Naive thymus-derived CD4-positive, alpha-beta T cell (primary cell): ENCODE measurements at regions not wholly inside any gene's neighbourhood (a gene's known extent, or its start where the extent isn't known, plus 50 kb on each side); places are given as distances from the start of the nearest gene placed in this dataset.

Source experiments
- ATAC-seq: fragments of 150-1000 bp; cut with Tn5 transposase; 2 replicates; pipeline ENCODE4 v1.10.0; 2021; ENCODE audit warnings: mild to moderate bottlenecking, moderate library complexity
- CTCF ChIA-PET: fragments of 350-600 bp; sonication (Branson Sonifier 250); formaldehyde crosslinking; loops from one replicate; lab custom pipeline; 2021; ENCODE audit warnings: antibody characterized with exemption; lab: Charles Lee
- POLR2A ChIA-PET: fragments of 350-600 bp; sonication (Branson Sonifier 250); formaldehyde crosslinking; loops from one replicate; lab custom pipeline; 2021; ENCODE audit warnings: antibody characterized with exemption, inconsistent platforms; lab: Charles Lee
- DNase-seq, 9 donors: peaks; one replicate each; pipeline versions ENCODE4 v3.0.0 to v3.0.0-alpha.2; 2020 to 2022; ENCODE audit warnings: mixed read lengths in 1 of 9
- H3K27ac ChIP-seq: one replicate; pipeline ENCODE4 v1.7.0; 2013; ENCODE audit warnings: mild to moderate bottlenecking, low read depth, low read length, moderate library complexity
- H3K27me3 ChIP-seq, 2 donors: one replicate each; pipeline ENCODE4 v1.7.0; 2013; ENCODE audit warnings: low read length in 2 of 2, mild to moderate bottlenecking in 2 of 2, moderate library complexity in 2 of 2; ENCODE audit not compliant: control insufficient read depth in 2 of 2, insufficient read depth in 2 of 2
- H3K36me3 ChIP-seq, 3 experiments: 1 replicate in 2 of 3; 2 replicates in 1 of 3; pipeline ENCODE4 v1.7.0; 2013; ENCODE audit warnings: low read length in 3 of 3, mild to moderate bottlenecking in 3 of 3, moderate library complexity in 1 of 3; ENCODE audit not compliant: insufficient read depth in 3 of 3, control insufficient read depth in 2 of 3
- H3K4me1 ChIP-seq, 2 donors: one replicate each; pipeline ENCODE4 v1.7.0; 2013; ENCODE audit warnings: low read length in 2 of 2, mild to moderate bottlenecking in 2 of 2, moderate library complexity in 1 of 2; ENCODE audit not compliant: control insufficient read depth in 2 of 2, insufficient read depth in 2 of 2
- H3K4me3 ChIP-seq: 2 replicates; pipeline ENCODE4 v1.7.0; 2013; ENCODE audit warnings: mild to moderate bottlenecking, low read length
- H3K9me3 ChIP-seq, 3 experiments: 1 replicate in 2 of 3; 2 replicates in 1 of 3; pipeline ENCODE4 v1.7.0; 2013; ENCODE audit warnings: low read length in 3 of 3; ENCODE audit not compliant: control insufficient read depth in 2 of 3
- H3K27ac Mint-ChIP-seq, 9 donors: one replicate each; pipeline ENCODE4 v1.8.0; 2020 to 2022; ENCODE audit warnings: mixed read lengths in 9 of 9, mild to moderate bottlenecking in 8 of 9, moderate library complexity in 5 of 9, inconsistent platforms in 2 of 9
- H3K27me3 Mint-ChIP-seq, 5 donors: one replicate each; pipeline ENCODE4 v1.8.0; 2021 to 2022; ENCODE audit warnings: mixed read lengths in 5 of 5, mild to moderate bottlenecking in 1 of 5
- H3K36me3 Mint-ChIP-seq, 5 donors: one replicate each; pipeline ENCODE4 v1.8.0; 2020 to 2022; ENCODE audit warnings: mixed read lengths in 5 of 5, mild to moderate bottlenecking in 3 of 5, inconsistent platforms in 1 of 5
- H3K4me1 Mint-ChIP-seq, 7 donors: one replicate each; pipeline ENCODE4 v1.8.0; 2020 to 2022; ENCODE audit warnings: mixed read lengths in 7 of 7, mild to moderate bottlenecking in 3 of 7, inconsistent platforms in 1 of 7
- H3K4me3 Mint-ChIP-seq, 10 donors: one replicate each; pipeline ENCODE4 v1.8.0; 2020 to 2022; ENCODE audit warnings: mild to moderate bottlenecking in 10 of 10, mixed read lengths in 10 of 10, moderate library complexity in 6 of 10, inconsistent platforms in 2 of 10
- H3K9me3 Mint-ChIP-seq, 11 donors: one replicate each; pipeline ENCODE4 v1.8.0; 2020 to 2022; ENCODE audit warnings: mixed read lengths in 11 of 11, mild to moderate bottlenecking in 4 of 11, inconsistent platforms in 1 of 11, moderate library complexity in 1 of 11
- intact Hi-C, 2 donors: fragments of 100-400 bp; cut with micrococcal nuclease; formaldehyde crosslinking; loops; one replicate each; pipeline ENCODE4 v1.15.1; 2023

DNA sequence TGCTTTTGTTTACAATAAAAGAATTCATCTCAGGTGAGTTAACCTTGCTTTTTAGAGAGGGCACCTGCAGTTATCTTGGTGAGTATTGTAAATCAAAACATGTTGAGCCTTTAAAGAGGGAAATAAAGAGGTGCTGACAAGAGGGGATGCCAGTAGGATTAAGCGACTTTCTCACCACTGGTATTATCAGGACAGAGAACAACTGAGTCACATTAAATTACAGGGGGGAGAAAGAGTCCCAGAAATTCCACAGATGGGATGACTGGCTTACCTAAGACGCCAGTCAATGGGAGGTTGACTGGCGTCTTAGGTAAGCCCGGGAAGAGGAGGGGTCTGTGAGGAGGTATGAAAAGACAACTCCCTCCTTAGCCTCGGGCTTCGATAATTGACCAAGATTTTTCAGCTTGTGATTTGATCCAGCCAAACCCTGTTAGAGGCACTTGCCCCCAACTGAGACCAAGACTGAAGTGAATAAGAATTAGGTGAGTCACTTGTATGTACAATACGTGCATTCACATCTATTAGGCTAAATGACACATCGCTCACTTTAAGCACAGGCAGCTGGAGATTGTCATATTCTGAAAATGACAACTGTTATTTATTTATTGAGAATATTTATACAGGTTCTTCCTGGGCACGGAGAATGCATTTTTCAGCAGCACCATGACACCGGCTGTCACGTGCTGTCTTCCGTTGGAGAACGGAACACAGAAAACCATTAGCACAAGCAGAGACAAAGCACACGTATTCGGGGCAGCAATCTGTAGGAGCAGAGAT lies 117.6 kb downstream of the SEM1 start:
- Histone ChIP-seq H3K27me3 (no peaks in the 10 kb centered on the region), H3K27ac (no peak overlapping the region), H3K4me3 (no peak overlapping the region), H3K9me3 (no peaks in the 10 kb centered on the region), H3K4me1 (no peaks in the 10 kb centered on the region), H3K36me3 (no peaks in the 10 kb centered on the region)
- H3K4me3 Mint-ChIP-seq, result no peak overlapping the region
- ChIA-PET POLR2A (no interaction called here), CTCF (no interaction called here)
- no peaks in the 10 kb centered on the region for H3K4me1 Mint-ChIP-seq
- peaks cover 0 to 3% (median 0%) of the 10 kb centered on the region in 5 donors for H3K36me3 Mint-ChIP-seq
- intact Hi-C loops, result no loop called here
- no peak overlapping the region for H3K27ac Mint-ChIP-seq
- ATAC-seq (no peak), DNase-seq (no peak)
- peaks cover 21 to 31% (median 27%) of the 10 kb centered on the region in 5 donors for H3K27me3 Mint-ChIP-seq
- peaks cover 0 to 1% (median 0%) of the 10 kb centered on the region in 11 donors for H3K9me3 Mint-ChIP-seq

DNA sequence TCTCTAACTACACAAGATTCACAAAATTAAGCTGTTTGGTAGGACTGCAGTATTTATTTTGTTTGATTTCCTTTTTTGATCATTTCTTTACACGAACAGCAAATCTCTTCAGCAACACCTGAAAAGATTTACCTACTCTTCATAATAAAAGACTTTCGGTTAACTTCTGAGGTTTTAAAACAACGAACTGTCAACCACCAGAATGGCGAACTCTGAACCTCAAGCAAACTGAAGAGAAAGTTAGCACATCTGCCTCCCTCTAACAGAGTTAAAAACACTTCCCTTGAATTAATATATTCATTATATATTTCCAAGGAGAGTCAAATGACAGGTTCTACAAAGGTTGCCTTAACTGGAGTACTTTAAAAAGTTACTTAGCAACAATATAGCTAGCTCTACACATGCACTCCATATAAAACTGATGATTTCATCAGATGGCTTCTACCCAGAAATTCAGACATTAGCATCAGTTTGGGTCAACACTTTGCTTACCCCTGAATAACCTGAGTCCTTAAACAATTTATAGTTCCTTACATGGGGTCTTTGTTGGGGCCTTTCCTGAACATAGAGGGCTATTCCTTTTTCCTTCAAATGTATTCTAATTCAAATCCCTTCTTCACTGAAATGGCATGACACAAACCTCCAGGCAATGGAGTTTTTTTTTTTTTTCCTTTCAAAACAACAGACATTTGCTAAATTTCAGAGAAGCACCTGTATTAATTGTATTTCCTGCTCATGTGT lies 118.3 kb downstream of the SEM1 start:
- Mint-ChIP-seq H3K36me3 (peaks cover 0 to 3% (median 0%) of the 10 kb centered on the region in 5 donors), H3K4me3 (no peak overlapping the region), H3K27me3 (peaks cover 19 to 33% (median 26%) of the 10 kb centered on the region in 5 donors), H3K9me3 (peaks cover 0 to 1% (median 0%) of the 10 kb centered on the region in 11 donors), H3K4me1 (no peaks in the 10 kb centered on the region), H3K27ac (no peak overlapping the region)
- DNase-seq (no peak), ATAC-seq (no peak)
- Histone ChIP-seq H3K36me3 (no peaks in the 10 kb centered on the region), H3K27ac (no peak overlapping the region), H3K27me3 (no peaks in the 10 kb centered on the region), H3K4me3 (no peak overlapping the region), H3K4me1 (no peaks in the 10 kb centered on the region), H3K9me3 (no peaks in the 10 kb centered on the region)
- intact Hi-C loops, result no loop called here
- CTCF ChIA-PET, result no interaction called here
- POLR2A ChIA-PET, result no interaction called here

GRCh38 chr7:96589038-96589437 lies 120.6 kb downstream of the SEM1 start:
- Histone ChIP-seq H3K27me3 (no peaks in the 10 kb centered on the region), H3K27ac (no peak overlapping the region), H3K4me1 (no peaks in the 10 kb centered on the region), H3K9me3 (no peaks in the 10 kb centered on the region), H3K4me3 (no peak overlapping the region), H3K36me3 (no peaks in the 10 kb centered on the region)
- intact Hi-C loops, result no loop called here
- H3K27me3 Mint-ChIP-seq, result peaks cover 14 to 37% (median 22%) of the 10 kb centered on the region in 5 donors
- peaks cover 0 to 3% (median 0%) of the 10 kb centered on the region in 5 donors for H3K36me3 Mint-ChIP-seq
- POLR2A ChIA-PET, result no interaction called here
- CTCF ChIA-PET, result no interaction called here
- no peak for ATAC-seq
- no peak for DNase-seq
- no peak overlapping the region for H3K27ac Mint-ChIP-seq
- peaks cover 0 to 8% (median 1%) of the 10 kb centered on the region in 11 donors for H3K9me3 Mint-ChIP-seq
- no peaks in the 10 kb centered on the region for H3K4me1 Mint-ChIP-seq
- no peak overlapping the region for H3K4me3 Mint-ChIP-seq

GRCh38 chr7:96579119-96579518 lies 130.5 kb downstream of the SEM1 start:
- intact Hi-C loops, result no loop called here
- peaks cover 4 to 28% (median 7%) of the 10 kb centered on the region in 5 donors for H3K27me3 Mint-ChIP-seq
- peaks cover 0 to 4% (median 0%) of the 10 kb centered on the region in 5 donors for H3K36me3 Mint-ChIP-seq
- no peak overlapping the region for H3K4me3 Mint-ChIP-seq
- Histone ChIP-seq H3K9me3 (no peaks in the 10 kb centered on the region), H3K4me1 (no peaks in the 10 kb centered on the region), H3K36me3 (no peaks in the 10 kb centered on the region), H3K27ac (no peak overlapping the region), H3K4me3 (no peak overlapping the region), H3K27me3 (peaks cover 0 to 3% of the 10 kb centered on the region in 2 donors)
- ATAC-seq, result no peak
- ChIA-PET CTCF (no interaction called here), POLR2A (no interaction called here)
- H3K4me1 Mint-ChIP-seq, result no peaks in the 10 kb centered on the region
- H3K27ac Mint-ChIP-seq, result no peak overlapping the region
- peaks cover 3 to 17% (median 5%) of the 10 kb centered on the region in 11 donors for H3K9me3 Mint-ChIP-seq
- DNase-seq, result no peak

DNA sequence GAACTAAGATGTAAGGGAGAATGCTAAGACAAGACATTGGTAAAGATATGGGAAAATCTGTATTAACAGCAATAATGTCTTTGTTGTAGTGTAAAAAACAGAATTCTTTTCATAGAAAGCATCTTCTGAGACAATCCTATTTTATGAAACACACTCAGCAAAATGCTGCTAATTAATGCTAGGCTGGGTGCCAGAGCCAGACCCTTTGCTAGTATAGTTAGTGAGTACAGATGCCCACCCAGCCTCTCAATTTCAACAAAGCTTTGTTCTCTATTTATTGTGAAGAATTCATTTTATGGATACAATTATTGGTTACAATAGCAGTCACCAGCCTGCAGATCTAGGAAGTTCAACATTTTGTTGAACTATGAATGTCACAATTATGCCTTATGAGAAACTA lies 131.0 kb downstream of the SEM1 start:
- ATAC-seq, result no peak
- H3K27ac Mint-ChIP-seq, result no peak overlapping the region
- Histone ChIP-seq H3K27ac (no peak overlapping the region), H3K27me3 (peaks cover 0 to 3% of the 10 kb centered on the region in 2 donors), H3K4me1 (no peaks in the 10 kb centered on the region), H3K4me3 (no peak overlapping the region), H3K9me3 (no peaks in the 10 kb centered on the region), H3K36me3 (no peaks in the 10 kb centered on the region)
- H3K4me1 Mint-ChIP-seq, result no peaks in the 10 kb centered on the region
- POLR2A ChIA-PET, result no interaction called here
- DNase-seq, result no peak
- intact Hi-C loops, result no loop called here
- peaks cover 3 to 18% (median 5%) of the 10 kb centered on the region in 11 donors for H3K9me3 Mint-ChIP-seq
- H3K27me3 Mint-ChIP-seq, result peaks cover 4 to 28% (median 7%) of the 10 kb centered on the region in 5 donors
- peaks cover 0 to 4% (median 0%) of the 10 kb centered on the region in 5 donors for H3K36me3 Mint-ChIP-seq
- CTCF ChIA-PET, result no interaction called here
- H3K4me3 Mint-ChIP-seq, result no peak overlapping the region

- no peaks in the 10 kb centered on the region for H3K4me1 ChIP-seq
- H3K4me1 Mint-ChIP-seq, result no peaks in the 10 kb centered on the region
- peaks cover 0 to 12% (median 7%) of the 10 kb centered on the region in 5 donors for H3K27me3 Mint-ChIP-seq
- no peak overlapping the region for H3K4me3 ChIP-seq
- CTCF ChIA-PET, result no interaction called here
- no peaks in the 10 kb centered on the region for H3K9me3 ChIP-seq
- intact Hi-C loops, result no loop called here
- H3K4me3 Mint-ChIP-seq, result no peak overlapping the region
- no peak overlapping the region for H3K27ac Mint-ChIP-seq
- H3K36me3 ChIP-seq, result no peaks in the 10 kb centered on the region
- no peak for DNase-seq
- peaks cover 0 to 3% (median 0%) of the 10 kb centered on the region in 11 donors for H3K9me3 Mint-ChIP-seq
- H3K27me3 ChIP-seq, result no peaks in the 10 kb centered on the region
- no peaks in the 10 kb centered on the region for H3K36me3 Mint-ChIP-seq
- POLR2A ChIA-PET, result no interaction called here
- no peak for ATAC-seq
- no peak overlapping the region for H3K27ac ChIP-seq
Measured at GRCh38 chr7:96563409-96563808, 146.2 kb downstream of the SEM1 start.
